IMR-90 (cell line): ENCODE measurements at regions not wholly inside any gene's neighbourhood (a gene's known extent, or its start where the extent isn't known, plus 50 kb on each side); places are given as distances from the start of the nearest gene placed in this dataset.

Experiments
- NFE2L2 ChIP-seq: fragments of 150-350 bp; IDR thresholded peaks from 2 replicates; pipeline ENCODE4 v1.6.1; 2016; ENCODE audit warnings: low read depth, mild to moderate bottlenecking, low read length
- RFX5 ChIP-seq: IDR thresholded peaks from 2 replicates; pipeline ENCODE4 v1.8.0; 2012; ENCODE audit warnings: low read depth, mild to moderate bottlenecking, low read length, moderate library complexity
- TF ChIP-seq, protein P1 (sequence below): conservative IDR thresholded peaks from 2 replicates; pipeline ENCODE4 v1.5.1; 2012; ENCODE audit warnings: mild to moderate bottlenecking, low read depth, low read length, improper control_type of control experiment

DNA sequence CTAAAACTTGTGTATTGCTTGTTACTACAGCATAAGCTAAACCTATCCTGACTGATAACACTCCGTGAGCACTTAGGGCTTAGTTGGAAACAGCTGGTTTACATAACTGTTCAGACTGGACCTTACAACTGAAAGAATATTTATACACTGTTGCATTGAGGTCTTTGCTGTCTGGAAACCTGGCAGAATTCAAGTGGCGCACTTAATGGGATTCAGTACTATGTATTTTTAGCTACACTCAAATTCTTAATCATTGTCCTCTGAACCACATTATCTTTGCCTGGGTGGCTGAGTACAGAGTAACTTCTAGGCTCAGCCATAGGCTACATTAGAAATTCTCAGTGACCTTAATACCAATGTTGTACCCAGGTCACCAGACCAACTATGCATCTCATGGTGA lies 172.9 kb downstream of the PMP22 start:
- TF ChIP-seq NFE2L2 (no peak), RFX5 (no peak)
- TF ChIP-seq, protein P1, sequence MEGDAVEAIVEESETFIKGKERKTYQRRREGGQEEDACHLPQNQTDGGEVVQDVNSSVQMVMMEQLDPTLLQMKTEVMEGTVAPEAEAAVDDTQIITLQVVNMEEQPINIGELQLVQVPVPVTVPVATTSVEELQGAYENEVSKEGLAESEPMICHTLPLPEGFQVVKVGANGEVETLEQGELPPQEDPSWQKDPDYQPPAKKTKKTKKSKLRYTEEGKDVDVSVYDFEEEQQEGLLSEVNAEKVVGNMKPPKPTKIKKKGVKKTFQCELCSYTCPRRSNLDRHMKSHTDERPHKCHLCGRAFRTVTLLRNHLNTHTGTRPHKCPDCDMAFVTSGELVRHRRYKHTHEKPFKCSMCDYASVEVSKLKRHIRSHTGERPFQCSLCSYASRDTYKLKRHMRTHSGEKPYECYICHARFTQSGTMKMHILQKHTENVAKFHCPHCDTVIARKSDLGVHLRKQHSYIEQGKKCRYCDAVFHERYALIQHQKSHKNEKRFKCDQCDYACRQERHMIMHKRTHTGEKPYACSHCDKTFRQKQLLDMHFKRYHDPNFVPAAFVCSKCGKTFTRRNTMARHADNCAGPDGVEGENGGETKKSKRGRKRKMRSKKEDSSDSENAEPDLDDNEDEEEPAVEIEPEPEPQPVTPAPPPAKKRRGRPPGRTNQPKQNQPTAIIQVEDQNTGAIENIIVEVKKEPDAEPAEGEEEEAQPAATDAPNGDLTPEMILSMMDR: no peak
